ENCODE measurements at regions not wholly inside any gene's neighbourhood (a gene's known extent, or its start where the extent isn't known, plus 50 kb on each side); places are given as distances from the start of the nearest gene placed in this dataset.
A peak's percentile ranks its signal among the peaks of the same experiment; 100 is the strongest.

GRCh38 chr7:18081617-18082016 is 54.0 kb upstream of the PRPS1L1 start:
- Mint-ChIP-seq H3K27ac (no peak overlapping the region), H3K4me1 (no peaks in the 10 kb centered on the region), H3K4me3 (no peak overlapping the region), H3K27me3 (peaks cover 18% of the 10 kb centered on the region), H3K36me3 (ENCODE audit: low read depth) (peaks cover 2% of the 10 kb centered on the region)
- DNase-seq (no peak), ATAC-seq (no peak)
- peaks cover 8% of the 10 kb centered on the region for H3K9me3 ChIP-seq (ENCODE audit: control insufficient read depth, low read length, poor library complexity, severe bottlenecking)

- Mint-ChIP-seq H3K27me3 (peaks cover 21% of the 10 kb centered on the region), H3K27ac (no peak overlapping the region), H3K4me3 (no peak overlapping the region), H3K4me1 (peaks cover 2% of the 10 kb centered on the region), H3K36me3 (ENCODE audit: low read depth) (peaks cover 2% of the 10 kb centered on the region)
- H3K9me3 ChIP-seq (ENCODE audit: control insufficient read depth, low read length, poor library complexity, severe bottlenecking), result peaks cover 8% of the 10 kb centered on the region
- DNase-seq, result no peak
- no peak for ATAC-seq
These were observed 54.5 kb upstream of the PRPS1L1 start for GRCh38 chr7:18082169-18082568.

GRCh38 chr7:18086165-18087025 is 58.7 kb upstream of the PRPS1L1 start:
- H3K36me3 Mint-ChIP-seq (ENCODE audit: low read depth), result peaks cover 2% of the 10 kb centered on the region
- no peak for DNase-seq
- no peak for ATAC-seq
- H3K27ac Mint-ChIP-seq, result no peak overlapping the region
- H3K4me3 Mint-ChIP-seq, result peak overlapping the region; percentile 79
- peaks cover 36% of the 10 kb centered on the region for H3K27me3 Mint-ChIP-seq
- peaks cover 4% of the 10 kb centered on the region for H3K4me1 Mint-ChIP-seq
- H3K9me3 ChIP-seq (ENCODE audit: control insufficient read depth, low read length, poor library complexity, severe bottlenecking), result peaks cover 8% of the 10 kb centered on the region

GRCh38 chr7:18087026-18087686 is 59.5 kb upstream of the PRPS1L1 start:
- Mint-ChIP-seq H3K4me1 (peaks cover 4% of the 10 kb centered on the region), H3K4me3 (peak overlapping the region; percentile 79), H3K27me3 (peaks cover 36% of the 10 kb centered on the region), H3K27ac (no peak overlapping the region), H3K36me3 (ENCODE audit: low read depth) (no peaks in the 10 kb centered on the region)
- no peak for DNase-seq
- H3K9me3 ChIP-seq (ENCODE audit: control insufficient read depth, low read length, poor library complexity, severe bottlenecking), result peaks cover 5% of the 10 kb centered on the region
- no peak for ATAC-seq

- H3K9me3 ChIP-seq (ENCODE audit: control insufficient read depth, low read length, poor library complexity, severe bottlenecking), result peaks cover 5% of the 10 kb centered on the region
- Mint-ChIP-seq H3K4me1 (peaks cover 4% of the 10 kb centered on the region), H3K36me3 (ENCODE audit: low read depth) (no peaks in the 10 kb centered on the region), H3K4me3 (peak overlapping the region; percentile 15), H3K27ac (no peak overlapping the region), H3K27me3 (peaks cover 36% of the 10 kb centered on the region)
- DNase-seq (no peak), ATAC-seq (no peak)
These were observed 60.0 kb upstream of the PRPS1L1 start for GRCh38 chr7:18087687-18088078.

- H3K9me3 ChIP-seq (ENCODE audit: control insufficient read depth, low read length, poor library complexity, severe bottlenecking), result no peaks in the 10 kb centered on the region
- ATAC-seq (no peak), DNase-seq (no peak)
- no peak overlapping the region for H3K4me3 Mint-ChIP-seq
- no peaks in the 10 kb centered on the region for H3K4me1 Mint-ChIP-seq
- H3K36me3 Mint-ChIP-seq (ENCODE audit: low read depth), result no peaks in the 10 kb centered on the region
- no peaks in the 10 kb centered on the region for H3K27me3 Mint-ChIP-seq
- no peak overlapping the region for H3K27ac Mint-ChIP-seq
These were observed 68.4 kb upstream of the PRPS1L1 start for GRCh38 chr7:18096087-18096486.

GRCh38 chr7:18102576-18102975 is 74.9 kb upstream of the PRPS1L1 start:
- no peaks in the 10 kb centered on the region for H3K9me3 ChIP-seq (ENCODE audit: control insufficient read depth, low read length, poor library complexity, severe bottlenecking)
- H3K4me1 Mint-ChIP-seq, result no peaks in the 10 kb centered on the region
- ATAC-seq (no peak), DNase-seq (no peak)
- no peak overlapping the region for H3K27ac Mint-ChIP-seq
- no peak overlapping the region for H3K4me3 Mint-ChIP-seq
- peaks cover 18% of the 10 kb centered on the region for H3K27me3 Mint-ChIP-seq
- H3K36me3 Mint-ChIP-seq (ENCODE audit: low read depth), result no peaks in the 10 kb centered on the region

GRCh38 chr7:18103436-18104218 is 76.0 kb upstream of the PRPS1L1 start:
- H3K27ac Mint-ChIP-seq, result no peak overlapping the region
- ATAC-seq, result no peak
- DNase-seq, result no peak
- no peak overlapping the region for H3K4me3 Mint-ChIP-seq
- H3K36me3 Mint-ChIP-seq (ENCODE audit: low read depth), result no peaks in the 10 kb centered on the region
- H3K27me3 Mint-ChIP-seq, result peaks cover 22% of the 10 kb centered on the region
- H3K9me3 ChIP-seq (ENCODE audit: control insufficient read depth, low read length, poor library complexity, severe bottlenecking), result no peaks in the 10 kb centered on the region
- H3K4me1 Mint-ChIP-seq, result no peaks in the 10 kb centered on the region

GRCh38 chr7:18109762-18110161 is 82.1 kb upstream of the PRPS1L1 start:
- no peak for ATAC-seq

GRCh38 chr7:18116661-18117060 is 89.0 kb upstream of the PRPS1L1 start:
- H3K9me3 ChIP-seq (ENCODE audit: control insufficient read depth, low read length, poor library complexity, severe bottlenecking), result no peaks in the 10 kb centered on the region
- Mint-ChIP-seq H3K4me3 (no peak overlapping the region), H3K27ac (no peak overlapping the region), H3K4me1 (no peaks in the 10 kb centered on the region), H3K36me3 (ENCODE audit: low read depth) (peaks cover 2% of the 10 kb centered on the region), H3K27me3 (peaks cover 31% of the 10 kb centered on the region)
- DNase-seq, result no peak
- ATAC-seq, result no peak

More at GRCh38 chr7:18109762-18110161, 82.1 kb upstream of the PRPS1L1 start:
- H3K4me1 Mint-ChIP-seq, result no peaks in the 10 kb centered on the region
- no peak for DNase-seq
- H3K27me3 Mint-ChIP-seq, result peaks cover 30% of the 10 kb centered on the region
- H3K4me3 Mint-ChIP-seq, result no peak overlapping the region
- H3K36me3 Mint-ChIP-seq (ENCODE audit: low read depth), result peaks cover 2% of the 10 kb centered on the region
- no peak overlapping the region for H3K27ac Mint-ChIP-seq
- H3K9me3 ChIP-seq (ENCODE audit: control insufficient read depth, low read length, poor library complexity, severe bottlenecking), result no peaks in the 10 kb centered on the region

GRCh38 chr7:18117482-18117881 is 89.8 kb upstream of the PRPS1L1 start:
- Mint-ChIP-seq H3K27ac (no peak overlapping the region), H3K27me3 (peaks cover 36% of the 10 kb centered on the region), H3K4me3 (no peak overlapping the region), H3K4me1 (no peaks in the 10 kb centered on the region), H3K36me3 (ENCODE audit: low read depth) (peaks cover 2% of the 10 kb centered on the region)
- no peaks in the 10 kb centered on the region for H3K9me3 ChIP-seq (ENCODE audit: control insufficient read depth, low read length, poor library complexity, severe bottlenecking)
- ATAC-seq (no peak), DNase-seq (no peak)

- DNase-seq (no peak), ATAC-seq (no peak)
- H3K36me3 Mint-ChIP-seq (ENCODE audit: low read depth), result no peaks in the 10 kb centered on the region
- no peak overlapping the region for H3K4me3 Mint-ChIP-seq
- no peaks in the 10 kb centered on the region for H3K9me3 ChIP-seq (ENCODE audit: control insufficient read depth, low read length, poor library complexity, severe bottlenecking)
- H3K4me1 Mint-ChIP-seq, result no peaks in the 10 kb centered on the region
- no peak overlapping the region for H3K27ac Mint-ChIP-seq
- peaks cover 32% of the 10 kb centered on the region for H3K27me3 Mint-ChIP-seq
These were observed 92.3 kb upstream of the PRPS1L1 start for GRCh38 chr7:18119985-18120384.

- ATAC-seq (no peak), DNase-seq (no peak)
- no peak overlapping the region for H3K4me3 Mint-ChIP-seq
- peaks cover 1% of the 10 kb centered on the region for H3K4me1 Mint-ChIP-seq
- no peaks in the 10 kb centered on the region for H3K9me3 ChIP-seq (ENCODE audit: control insufficient read depth, low read length, poor library complexity, severe bottlenecking)
- H3K27ac Mint-ChIP-seq, result no peak overlapping the region
- peaks cover 27% of the 10 kb centered on the region for H3K27me3 Mint-ChIP-seq
- no peaks in the 10 kb centered on the region for H3K36me3 Mint-ChIP-seq (ENCODE audit: low read depth)
These were observed 96.0 kb upstream of the PRPS1L1 start for GRCh38 chr7:18123508-18124239.

Measured in T-helper 17 cell (primary cell).